HG03520 (cell line): ENCODE measurements at regions not wholly inside any gene's neighbourhood (a gene's known extent, or its start where the extent isn't known, plus 50 kb on each side); places are given as distances from the start of the nearest gene placed in this dataset.

Source experiments
- ATAC-seq: cut with Tn5 transposase; IDR thresholded peaks from one replicate; pipeline ENCODE4 v1.9.1; 2021; ENCODE audit warnings: mild to moderate bottlenecking, moderate library complexity; ENCODE audit not compliant: unreplicated experiment

DNA sequence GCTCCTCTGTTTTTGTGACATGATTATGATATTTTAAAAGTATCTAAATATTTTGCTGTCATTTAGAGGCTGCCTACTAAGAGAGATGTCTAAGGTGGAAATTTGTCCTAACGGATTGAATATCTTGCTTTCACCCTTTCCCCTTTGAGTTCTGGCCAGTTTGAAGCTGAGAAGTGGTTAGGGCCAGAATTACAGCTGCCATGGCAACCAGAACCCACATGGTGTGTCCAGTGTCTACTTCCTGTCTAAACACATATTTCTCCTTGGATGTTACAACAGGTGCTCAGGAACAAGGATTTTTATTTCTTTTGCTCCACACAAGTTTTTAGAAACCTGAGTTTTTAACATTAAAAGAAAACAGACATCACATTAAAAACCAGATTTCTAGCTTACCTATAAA is 335.1 kb upstream of the OR4E1 start:
- no peak for ATAC-seq

GRCh38 chr14:22007784-22008412 is 334.3 kb upstream of the OR4E1 start:
- ATAC-seq, result no peak

DNA sequence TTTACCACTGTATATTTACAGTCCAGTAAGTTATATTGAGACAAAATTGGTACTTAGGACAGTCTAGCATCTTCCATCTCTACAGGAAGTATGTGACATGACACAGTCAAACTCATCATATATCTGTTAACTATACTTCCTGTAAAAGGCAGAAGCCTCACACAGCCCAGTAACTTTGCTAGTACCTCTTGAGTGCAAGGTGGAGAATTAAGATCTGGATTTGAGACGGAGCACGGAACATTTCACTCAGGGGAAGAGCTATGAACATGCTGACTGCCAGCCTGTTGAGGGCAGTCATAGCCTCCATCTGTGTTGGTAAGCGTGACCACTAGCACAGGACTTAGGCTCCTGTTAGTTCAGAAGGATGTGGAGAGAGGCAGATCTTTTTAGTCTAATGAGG is 333.7 kb upstream of the OR4E1 start:
- no peak for ATAC-seq

GRCh38 chr14:22003461-22003860 is 329.8 kb upstream of the OR4E1 start:
- ATAC-seq, result no peak

GRCh38 chr14:22002860-22003284 is 329.3 kb upstream of the OR4E1 start:
- ATAC-seq, result no peak

GRCh38 chr14:21999402-21999801 is 325.8 kb upstream of the OR4E1 start:
- no peak for ATAC-seq

- no peak for ATAC-seq
Measured at GRCh38 chr14:21997300-21997699, 323.7 kb upstream of the OR4E1 start.

DNA sequence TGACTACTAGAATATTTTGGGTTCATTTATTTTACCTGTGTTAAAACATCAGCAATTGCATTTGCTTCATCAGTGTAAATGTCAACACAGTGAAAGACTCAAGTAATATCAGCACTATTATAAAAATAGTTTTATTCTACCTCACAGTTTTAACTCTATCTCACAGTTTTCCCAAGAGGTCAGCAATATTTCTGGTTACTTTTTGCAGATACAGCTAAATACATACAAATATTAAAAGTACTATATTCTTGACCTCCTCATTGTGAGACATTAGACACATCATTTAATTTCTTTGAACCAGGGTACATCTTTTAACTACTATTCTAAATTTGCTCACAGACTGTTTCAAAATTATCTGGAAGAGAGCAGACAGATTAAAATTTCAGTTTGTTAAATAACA is 321.7 kb upstream of the OR4E1 start:
- no peak for ATAC-seq

DNA sequence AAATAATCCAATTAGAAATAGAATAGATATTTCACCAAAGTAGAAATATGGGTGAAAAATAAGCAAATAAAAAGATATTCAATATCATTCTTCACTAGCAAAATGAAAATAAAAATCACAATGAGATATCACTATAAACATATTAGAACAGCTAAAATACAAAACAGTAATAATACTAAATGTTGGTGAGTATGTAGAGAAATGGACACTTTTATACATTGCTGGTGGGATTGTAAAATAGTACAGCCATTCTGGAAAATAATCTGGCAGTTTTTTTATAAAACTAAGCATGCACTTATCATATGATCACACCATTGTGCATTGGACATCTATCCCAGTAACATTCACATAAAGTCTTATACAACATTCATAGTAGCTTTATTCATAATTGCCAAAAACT is 320.2 kb upstream of the OR4E1 start:
- no peak for ATAC-seq

- ATAC-seq, result no peak
Measured at GRCh38 chr14:21993070-21993469, 319.5 kb upstream of the OR4E1 start.

- no peak for ATAC-seq
Measured at GRCh38 chr14:21991130-21991529, 317.5 kb upstream of the OR4E1 start.

- no peak for ATAC-seq
Measured at GRCh38 chr14:21990116-21990515, 316.5 kb upstream of the OR4E1 start.

DNA sequence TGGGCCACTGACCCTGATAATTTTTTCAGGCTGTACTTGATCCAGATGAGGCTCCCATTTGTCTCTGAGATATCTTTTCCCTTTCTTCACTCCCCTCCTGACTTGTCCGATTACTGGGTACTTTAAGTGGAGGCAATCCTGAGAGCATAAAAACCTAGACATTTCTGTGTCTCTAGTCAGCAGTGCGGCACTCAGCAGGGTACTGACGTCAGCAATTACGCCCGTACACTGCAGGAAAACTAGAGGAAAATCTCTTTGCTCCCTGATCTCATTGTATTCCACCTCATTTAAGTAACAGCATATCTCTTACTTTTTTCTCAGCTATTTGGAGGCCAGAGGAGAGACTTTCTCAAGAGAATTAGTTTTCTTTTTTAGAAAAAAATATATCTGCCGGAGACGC is 315.5 kb upstream of the OR4E1 start:
- ATAC-seq, result no peak

GRCh38 chr14:21988413-21988812 is 314.8 kb upstream of the OR4E1 start:
- ATAC-seq, result no peak

GRCh38 chr14:21987937-21988336 is 314.3 kb upstream of the OR4E1 start:
- ATAC-seq, result no peak

DNA sequence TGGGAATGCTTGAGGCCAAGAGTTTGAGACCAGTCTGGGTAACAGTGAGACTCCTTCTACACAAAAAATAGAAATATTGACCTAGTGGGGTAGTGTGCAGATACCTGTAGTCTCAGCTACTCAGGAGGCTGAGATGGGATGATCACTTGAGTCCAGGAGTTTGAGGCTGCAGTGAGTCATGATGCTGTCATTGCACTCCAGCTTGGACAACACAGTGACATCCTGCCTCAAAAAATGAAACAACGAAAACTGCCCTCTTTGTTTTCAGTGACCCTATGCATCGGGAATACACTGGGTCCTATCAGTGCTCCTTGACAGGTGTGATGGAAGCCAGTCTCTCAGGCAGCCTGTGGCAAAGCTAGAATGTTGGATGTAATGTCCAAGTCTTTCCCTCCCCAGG is 311.5 kb upstream of the OR4E1 start:
- no peak for ATAC-seq

DNA sequence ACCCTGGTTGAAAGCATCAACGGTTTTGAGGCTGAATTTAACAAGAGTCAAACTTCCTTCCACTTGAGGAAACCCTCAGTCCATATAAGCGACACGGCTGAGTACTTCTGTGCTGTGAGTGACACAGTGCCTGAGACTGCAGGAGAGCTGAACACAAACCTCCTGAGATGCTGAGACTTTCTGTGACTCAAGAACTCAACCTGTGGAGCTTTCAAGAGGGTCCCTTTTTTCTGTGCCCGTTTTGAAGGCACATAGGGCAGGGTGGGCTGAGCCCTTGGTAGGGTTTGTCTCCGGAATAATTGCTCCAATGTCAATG is 305.3 kb upstream of the OR4E1 start:
- no peak for ATAC-seq

- no peak for ATAC-seq
Measured at GRCh38 chr14:21978184-21978998, 304.8 kb upstream of the OR4E1 start.

DNA sequence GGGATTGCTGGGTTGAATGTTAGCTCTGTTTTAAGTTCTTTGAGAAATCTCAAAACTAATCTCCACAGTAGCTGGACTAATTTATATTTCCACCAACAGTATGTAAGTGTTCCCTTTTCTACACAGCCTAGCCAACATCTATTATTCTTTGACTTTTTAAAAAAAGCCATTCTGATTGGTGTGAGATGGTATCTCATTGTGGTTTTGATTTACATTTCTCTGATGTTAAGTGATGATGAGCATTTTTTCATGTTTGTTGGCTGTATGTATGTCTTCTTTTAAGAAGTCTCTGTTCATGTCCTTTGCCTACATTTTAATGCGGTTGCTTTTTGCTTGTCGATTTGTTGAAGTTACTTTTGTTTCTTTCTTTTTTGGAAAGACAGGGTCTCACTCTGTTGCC is 301.1 kb upstream of the OR4E1 start:
- ATAC-seq, result no peak

DNA sequence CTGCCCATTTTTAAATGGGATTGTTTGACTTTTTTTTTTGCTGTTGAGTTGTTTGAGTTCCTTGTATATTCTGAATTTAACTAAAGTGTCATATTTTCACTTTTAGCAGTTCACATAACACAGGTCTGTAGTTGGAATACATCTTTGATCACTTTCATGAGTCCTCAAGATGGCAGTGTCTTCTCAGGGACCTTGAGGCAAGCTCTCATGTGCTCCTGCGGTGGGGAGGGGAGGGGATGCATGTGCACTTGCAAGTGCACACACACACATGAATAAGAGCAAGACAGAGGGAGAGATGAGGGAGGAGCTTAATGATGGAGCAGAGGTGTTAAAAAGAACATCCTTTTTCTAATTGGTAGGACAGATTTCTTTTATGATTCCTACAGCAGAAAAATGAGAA is 291.4 kb upstream of the OR4E1 start:
- no peak for ATAC-seq

DNA sequence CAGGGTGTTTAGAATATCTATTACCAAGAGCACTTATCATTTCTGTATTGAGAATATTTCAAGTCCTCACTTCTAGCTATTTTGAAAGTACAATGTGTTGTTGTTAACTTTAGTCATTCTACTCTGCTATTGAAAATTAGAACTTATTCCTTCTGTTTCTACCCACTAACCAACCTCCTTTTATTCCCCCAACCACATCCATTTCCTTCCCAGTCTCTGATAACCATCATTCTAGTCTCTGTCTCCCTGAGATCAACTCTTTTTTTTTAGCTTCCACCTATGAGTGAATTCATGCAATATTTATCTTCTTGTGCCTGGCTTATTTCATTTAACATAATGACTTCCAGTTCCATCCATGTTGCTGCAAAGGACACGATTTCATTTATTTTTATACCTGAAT is 290.6 kb upstream of the OR4E1 start:
- no peak for ATAC-seq

DNA sequence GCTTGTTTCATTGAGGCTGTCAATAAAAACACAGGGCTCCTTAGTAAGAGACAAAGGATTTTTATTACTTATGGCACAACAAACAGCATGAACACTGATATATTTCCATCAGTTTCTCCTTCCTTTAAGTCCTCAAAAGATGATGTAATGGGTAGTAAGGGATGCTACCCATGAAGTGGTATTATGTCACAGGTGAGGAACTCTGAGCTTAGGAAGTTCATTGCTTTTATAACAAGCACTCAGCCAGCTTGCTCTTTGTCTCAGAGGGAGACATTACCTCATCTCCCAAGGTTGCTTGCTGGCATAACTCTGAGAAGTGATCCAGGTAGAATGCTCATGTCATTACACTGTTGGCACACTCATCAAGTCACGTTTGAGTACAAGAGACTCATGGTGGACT is 287.0 kb upstream of the OR4E1 start:
- ATAC-seq, result no peak

GRCh38 chr14:21941885-21942284 is 268.3 kb upstream of the OR4E1 start:
- ATAC-seq, result no peak
